ENCODE measurements at regions not wholly inside any gene's neighbourhood (a gene's known extent, or its start where the extent isn't known, plus 50 kb on each side); places are given as distances from the start of the nearest gene placed in this dataset.

- TF ChIP-seq CTCF (IDR thresholded peaks at IDR 0.05) (no peak), POLR2A (IDR thresholded peaks at IDR 0.05) (no peak)
Measured at GRCh38 chr11:70620510-70621184, 222.3 kb downstream of the CTTN start.

All from thyroid gland (tissue), 4 donors.